Panc1 (cell line): ENCODE measurements at regions not wholly inside any gene's neighbourhood (a gene's known extent, or its start where the extent isn't known, plus 50 kb on each side); places are given as distances from the start of the nearest gene placed in this dataset.
"Not testable (repeated sequence)": the region's sequence is repeated elsewhere in the genome, so short reads cannot be mapped to it uniquely, and the experiment has no call there.

ENCODE experiments used
- CTCF ChIP-seq: fragments of 450-650 bp; IDR thresholded peaks from 2 replicates; pipeline ENCODE4 v1.5.1; 2017; ENCODE audit warnings: mild to moderate bottlenecking
- POLR2AphosphoS5 ChIP-seq: IDR thresholded peaks from 2 replicates; pipeline ENCODE4 v1.6.1; 2012; ENCODE audit warnings: mild to moderate bottlenecking, low read depth, low read length, moderate library complexity
- REST ChIP-seq, 2 experiments: IDR thresholded peaks; 2 replicates each; pipeline ENCODE4 v1.6.1; 2011 to 2012; ENCODE audit warnings: low read depth in 2 of 2, control low read depth in 1 of 2, low read length in 1 of 2, mild to moderate bottlenecking in 1 of 2, moderate library complexity in 1 of 2; ENCODE audit not compliant: insufficient read depth in 1 of 2
- SIN3A ChIP-seq: IDR thresholded peaks from 2 replicates; pipeline ENCODE4 v1.6.1; 2012; ENCODE audit warnings: low read depth, mild to moderate bottlenecking, low read length, moderate library complexity, borderline replicate concordance; ENCODE audit not compliant: insufficient read depth

DNA sequence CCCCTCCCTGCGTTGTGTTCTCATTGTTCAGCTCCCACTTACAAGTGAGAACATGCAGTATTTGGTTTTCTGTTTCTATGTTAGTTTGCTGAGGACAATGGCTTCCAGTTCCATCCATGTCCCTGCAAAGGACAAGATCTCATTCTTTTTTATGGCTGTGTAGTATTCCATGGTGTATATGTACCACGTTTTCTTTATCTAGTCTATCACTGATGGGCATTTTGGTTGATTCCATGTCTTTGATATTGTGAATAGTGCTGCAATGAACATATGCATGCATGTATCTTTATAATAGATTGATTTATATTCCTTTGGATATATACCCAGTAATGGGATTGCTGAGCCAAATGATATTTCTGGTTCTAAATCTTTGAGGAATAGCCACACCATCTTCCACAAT is 265.1 kb downstream of the ANTXR2 start:
- not testable (repeated sequence) for TF ChIP-seq CTCF; POLR2AphosphoS5; REST (IDR thresholded peaks at IDR 0.05; ENCODE audit: insufficient read depth in 1 of 2, low read depth in 2 of 2, low read length in 1 of 2); SIN3A
